HCT116 (cell line): ENCODE measurements at regions not wholly inside any gene's neighbourhood (a gene's known extent, or its start where the extent isn't known, plus 50 kb on each side); places are given as distances from the start of the nearest gene placed in this dataset.

Experiments
- ATAC-seq: fragments of 200-7000 bp; cut with Tn5 transposase; 2 replicates; pipeline ENCODE4 v1.9.1; 2020; ENCODE audit warnings: mild to moderate bottlenecking, moderate library complexity
- BruUV-seq: library from RNA; stranded (reverse); fragments of 400-500 nt; replicated peaks from 2 replicates; lab custom pipeline; 2021; lab: Mats Ljungman, UMichigan
- CTCF ChIA-PET: fragments of 300-600 bp; sonication (Branson Sonifier 250); formaldehyde crosslinking; loops from one replicate; lab custom pipeline; 2021; ENCODE audit warnings: antibody characterized with exemption; lab: Charles Lee
- POLR2A ChIA-PET: fragments of 300-600, 350-600 bp; sonication (Branson Sonifier 250); formaldehyde crosslinking; loops from one replicate; lab custom pipeline; 2021; ENCODE audit warnings: antibody characterized with exemption; lab: Charles Lee
- RAD21 ChIA-PET, 2 experiments: fragments of 300-600 bp; sonication (Branson Sonifier 250); formaldehyde crosslinking; loops; one replicate each; lab custom pipeline; 2023; ENCODE audit warnings: low total read pairs in 2 of 2; ENCODE audit not compliant: uncharacterized antibody in 2 of 2, unreplicated experiment in 2 of 2, low non-redundant PET in 1 of 2; lab: Charles Lee
- DNase-seq: peaks from one replicate; pipeline ENCODE4 v3.0.0-alpha.2; 2010; ENCODE audit warnings: low read depth, low spot score
- H2AFZ ChIP-seq: fragments of 200-600 bp; shearing (Covaris generic), sonication (generic); 2 replicates; pipeline ENCODE4 v1.6.1; 2017; ENCODE audit warnings: low read depth, mixed run types, mixed read lengths, antibody characterized with exemption, low read length; ENCODE audit not compliant: poor library complexity, severe bottlenecking
- H3K27ac ChIP-seq: 2 replicates; pipeline ENCODE4 v1.5.1; 2012; ENCODE audit warnings: low read depth, low read length
- H3K27me3 ChIP-seq: fragments of 200-600 bp; sonication (generic); 2 replicates; pipeline ENCODE4 v1.6.1; 2016; ENCODE audit warnings: mixed run types, low read length, mixed read lengths; ENCODE audit not compliant: insufficient read depth
- H3K36me3 ChIP-seq, 2 experiments: fragments of 200-500 bp in 1 of 2; fragments of 200-600 bp in 1 of 2; sonication (Bioruptor generic) in 1 of 2; sonication (generic) in 1 of 2; 2 replicates each; pipeline versions ENCODE4 v1.5.1 to v1.6.1; 2014 to 2016; ENCODE audit warnings: low read length in 2 of 2, inconsistent platforms in 1 of 2, mixed read lengths in 1 of 2, mixed run types in 1 of 2; ENCODE audit not compliant: insufficient read depth in 2 of 2, control insufficient read depth in 1 of 2
- H3K4me1 ChIP-seq, 2 experiments: fragments of 200-600 bp in 1 of 2; sonication (generic) in 1 of 2; 2 replicates each; pipeline versions ENCODE4 v1.5.1 to v1.6.1; 2012 to 2017; ENCODE audit warnings: low read length in 2 of 2, inconsistent platforms in 1 of 2, mild to moderate bottlenecking in 1 of 2, mixed read lengths in 1 of 2, mixed run types in 1 of 2, moderate library complexity in 1 of 2; ENCODE audit not compliant: insufficient read depth in 2 of 2, control insufficient read depth in 1 of 2
- H3K4me2 ChIP-seq: fragments of 200-600 bp; sonication (generic); 2 replicates; pipeline ENCODE4 v1.6.1; 2017; ENCODE audit warnings: mixed run types, low read length, mixed read lengths
- H3K4me3 ChIP-seq, 2 experiments: fragments of 200-600 bp in 1 of 2; sonication (generic) in 1 of 2; replicated peaks in 1 of 2; 2 replicates each; pipeline ENCODE4 v1.5.1; 2011 to 2016; ENCODE audit warnings: low read length in 2 of 2, control low read depth in 1 of 2, low read depth in 1 of 2, mild to moderate bottlenecking in 1 of 2, mixed read lengths in 1 of 2, mixed run types in 1 of 2
- H3K79me2 ChIP-seq: fragments of 200-600 bp; sonication (generic); 2 replicates; pipeline ENCODE4 v1.6.1; 2017; ENCODE audit warnings: mild to moderate bottlenecking, mixed run types, low read length, moderate library complexity, mixed read lengths; ENCODE audit not compliant: insufficient read depth
- H3K9ac ChIP-seq: fragments of 200-600 bp; sonication (generic); 2 replicates; pipeline ENCODE4 v1.6.1; 2016; ENCODE audit warnings: low read length, mixed read lengths
- H3K9me2 ChIP-seq: fragments of 200-600 bp; sonication (generic), shearing (Covaris generic); 2 replicates; pipeline ENCODE4 v1.6.1; 2017; ENCODE audit warnings: mixed run types, mild to moderate bottlenecking, moderate library complexity; ENCODE audit not compliant: insufficient read depth
- H3K9me3 ChIP-seq, 2 experiments: fragments of 200-500 bp in 1 of 2; fragments of 200-600 bp in 1 of 2; sonication (Bioruptor generic) in 1 of 2; sonication (generic) in 1 of 2; 2 replicates each; pipeline ENCODE4 v1.6.1; 2014 to 2017; ENCODE audit warnings: low read length in 2 of 2, mixed read lengths in 2 of 2, inconsistent platforms in 1 of 2, low read depth in 1 of 2, mild to moderate bottlenecking in 1 of 2, mixed run types in 1 of 2, moderate library complexity in 1 of 2; ENCODE audit not compliant: control insufficient read depth in 1 of 2, insufficient read depth in 1 of 2
- H4K20me1 ChIP-seq: fragments of 200-600 bp; sonication (generic), shearing (Covaris generic); 2 replicates; pipeline ENCODE4 v1.6.1; 2017; ENCODE audit warnings: mixed run types, mild to moderate bottlenecking, moderate library complexity; ENCODE audit not compliant: insufficient read depth
- CBX3 ChIP-seq: IDR thresholded peaks from 2 replicates; pipeline ENCODE4 v1.6.1; 2012; ENCODE audit warnings: low read depth
- CEBPB ChIP-seq: IDR thresholded peaks from 2 replicates; pipeline ENCODE4 v1.6.1; 2012; ENCODE audit warnings: low read depth
- ELF1 ChIP-seq: IDR thresholded peaks from 2 replicates; pipeline ENCODE4 v1.6.1; 2012; ENCODE audit warnings: low read depth, borderline replicate concordance
- EZH2phosphoT487 ChIP-seq: fragments of 200-600 bp; IDR thresholded peaks from 2 replicates; pipeline ENCODE4 v1.6.1; 2018; ENCODE audit warnings: antibody characterized with exemption, borderline replicate concordance
- FOSL1 ChIP-seq: IDR thresholded peaks from 2 replicates; pipeline ENCODE4 v1.6.1; 2012; ENCODE audit warnings: low read depth
- JUND ChIP-seq: IDR thresholded peaks from 2 replicates; pipeline ENCODE4 v1.6.1; 2012
- POLR2A ChIP-seq: IDR thresholded peaks from 2 replicates; pipeline ENCODE4 v1.7.0; 2011; ENCODE audit warnings: borderline replicate concordance; ENCODE audit not compliant: insufficient read depth, insufficient read length; ENCODE audit errors: extremely low read depth
- SIN3A ChIP-seq: IDR thresholded peaks from 2 replicates; pipeline ENCODE4 v1.6.1; 2012; ENCODE audit warnings: low read depth
- SP1 ChIP-seq: IDR thresholded peaks from 2 replicates; pipeline ENCODE4 v1.6.1; 2012; ENCODE audit warnings: low read depth
- SRF ChIP-seq: IDR thresholded peaks from 2 replicates; pipeline ENCODE4 v1.6.1; 2012; ENCODE audit warnings: low read depth
- YY1 ChIP-seq: IDR thresholded peaks from 2 replicates; pipeline ENCODE4 v1.6.1; 2011; ENCODE audit warnings: low read length, low read depth, moderate library complexity, mild to moderate bottlenecking; ENCODE audit not compliant: insufficient replicate concordance; ENCODE audit errors: extremely low read depth
- ZFX ChIP-seq: fragments of 450-650 bp; IDR thresholded peaks from 2 replicates; pipeline ENCODE4 v1.6.1; 2017
- ZNF274 ChIP-seq: fragments of 200-500 bp; sonication (Bioruptor generic); IDR thresholded peaks from 2 replicates; pipeline ENCODE4 v1.6.1; 2014; ENCODE audit warnings: mild to moderate bottlenecking, low read depth, low read length, inconsistent platforms
- intact Hi-C: fragments of 100-400 bp; cut with micrococcal nuclease; formaldehyde crosslinking; loops from 2 replicates; pipeline ENCODE4 v1.10.0; 2022
- TF ChIP-seq, protein P1 (sequence below), 3 experiments: fragments of 200-600 bp in 1 of 3; sonication (generic) in 1 of 3; IDR thresholded peaks in 2 of 3; conservative IDR thresholded peaks in 1 of 3; 2 replicates each; pipeline ENCODE4 v1.5.1; 2012 to 2017; ENCODE audit warnings: low read depth in 2 of 3, low read length in 2 of 3, antibody characterized with exemption in 1 of 3, borderline replicate concordance in 1 of 3, control low read depth in 1 of 3, mild to moderate bottlenecking in 1 of 3, mixed read lengths in 1 of 3, mixed run types in 1 of 3, moderate library complexity in 1 of 3; ENCODE audit not compliant: insufficient read depth in 1 of 3
- TF ChIP-seq, protein P2 (sequence below): IDR thresholded peaks from 2 replicates; pipeline ENCODE4 v1.6.1; 2011; ENCODE audit warnings: mild to moderate bottlenecking, low read length, moderate library complexity; ENCODE audit not compliant: insufficient replicate concordance; ENCODE audit errors: extremely low read depth
- TF ChIP-seq, protein P3 (sequence below): IDR thresholded peaks from 2 replicates; pipeline ENCODE4 v1.6.1; 2012; ENCODE audit warnings: low read depth
- TF ChIP-seq, protein P4 (sequence below): IDR thresholded peaks from 2 replicates; pipeline ENCODE4 v1.6.1; 2012

DNA sequence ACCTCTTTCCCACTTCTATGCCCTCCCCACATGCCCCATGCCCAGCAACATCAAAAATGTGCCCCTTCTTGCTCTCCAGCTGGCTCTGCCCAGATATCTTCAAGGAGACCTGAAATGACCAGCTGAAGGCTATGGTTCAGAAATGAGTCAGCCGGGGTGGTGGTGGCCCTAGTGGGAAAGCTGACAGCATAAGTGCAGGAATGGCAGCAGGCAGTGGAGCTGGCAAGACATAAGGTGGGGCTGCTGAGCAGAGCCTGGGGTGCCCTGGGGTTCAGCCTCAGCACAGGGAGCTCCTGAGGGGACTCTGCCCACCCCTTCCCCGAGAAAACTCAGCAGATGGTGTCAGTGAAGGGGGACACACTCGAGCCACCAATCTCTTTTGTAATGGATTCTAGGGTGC lies 593.4 kb downstream of the BUD13 start:
- Histone ChIP-seq H3K9me3 (no peaks in the 10 kb centered on the region), H3K4me3 (no peak overlapping the region), H4K20me1 (no peaks in the 10 kb centered on the region), H3K27ac (no peak overlapping the region), H3K4me2 (no peak overlapping the region), H3K79me2 (no peaks in the 10 kb centered on the region), H2AFZ (no peak overlapping the region), H3K4me1 (no peaks in the 10 kb centered on the region), H3K9ac (no peak overlapping the region), H3K36me3 (no peaks in the 10 kb centered on the region), H3K9me2 (no peaks in the 10 kb centered on the region), H3K27me3 (no peaks in the 10 kb centered on the region)
- DNase-seq (no peak), ATAC-seq (no peak)
- no peak for TF ChIP-seq EZH2phosphoT487
- TF ChIP-seq, protein P1, sequence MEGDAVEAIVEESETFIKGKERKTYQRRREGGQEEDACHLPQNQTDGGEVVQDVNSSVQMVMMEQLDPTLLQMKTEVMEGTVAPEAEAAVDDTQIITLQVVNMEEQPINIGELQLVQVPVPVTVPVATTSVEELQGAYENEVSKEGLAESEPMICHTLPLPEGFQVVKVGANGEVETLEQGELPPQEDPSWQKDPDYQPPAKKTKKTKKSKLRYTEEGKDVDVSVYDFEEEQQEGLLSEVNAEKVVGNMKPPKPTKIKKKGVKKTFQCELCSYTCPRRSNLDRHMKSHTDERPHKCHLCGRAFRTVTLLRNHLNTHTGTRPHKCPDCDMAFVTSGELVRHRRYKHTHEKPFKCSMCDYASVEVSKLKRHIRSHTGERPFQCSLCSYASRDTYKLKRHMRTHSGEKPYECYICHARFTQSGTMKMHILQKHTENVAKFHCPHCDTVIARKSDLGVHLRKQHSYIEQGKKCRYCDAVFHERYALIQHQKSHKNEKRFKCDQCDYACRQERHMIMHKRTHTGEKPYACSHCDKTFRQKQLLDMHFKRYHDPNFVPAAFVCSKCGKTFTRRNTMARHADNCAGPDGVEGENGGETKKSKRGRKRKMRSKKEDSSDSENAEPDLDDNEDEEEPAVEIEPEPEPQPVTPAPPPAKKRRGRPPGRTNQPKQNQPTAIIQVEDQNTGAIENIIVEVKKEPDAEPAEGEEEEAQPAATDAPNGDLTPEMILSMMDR (IDR thresholded peaks at IDR 0.05 in 2 of 3, conservative IDR thresholded peaks at IDR 0.05 in 1 of 3; ENCODE audit: borderline replicate concordance in 1 of 3, insufficient read depth in 1 of 3, low read depth in 2 of 3, low read length in 2 of 3) = no peak
- no peak for TF ChIP-seq SP1
- TF ChIP-seq YY1 = no peak
- no peak for TF ChIP-seq ZNF274
- TF ChIP-seq, protein P2, sequence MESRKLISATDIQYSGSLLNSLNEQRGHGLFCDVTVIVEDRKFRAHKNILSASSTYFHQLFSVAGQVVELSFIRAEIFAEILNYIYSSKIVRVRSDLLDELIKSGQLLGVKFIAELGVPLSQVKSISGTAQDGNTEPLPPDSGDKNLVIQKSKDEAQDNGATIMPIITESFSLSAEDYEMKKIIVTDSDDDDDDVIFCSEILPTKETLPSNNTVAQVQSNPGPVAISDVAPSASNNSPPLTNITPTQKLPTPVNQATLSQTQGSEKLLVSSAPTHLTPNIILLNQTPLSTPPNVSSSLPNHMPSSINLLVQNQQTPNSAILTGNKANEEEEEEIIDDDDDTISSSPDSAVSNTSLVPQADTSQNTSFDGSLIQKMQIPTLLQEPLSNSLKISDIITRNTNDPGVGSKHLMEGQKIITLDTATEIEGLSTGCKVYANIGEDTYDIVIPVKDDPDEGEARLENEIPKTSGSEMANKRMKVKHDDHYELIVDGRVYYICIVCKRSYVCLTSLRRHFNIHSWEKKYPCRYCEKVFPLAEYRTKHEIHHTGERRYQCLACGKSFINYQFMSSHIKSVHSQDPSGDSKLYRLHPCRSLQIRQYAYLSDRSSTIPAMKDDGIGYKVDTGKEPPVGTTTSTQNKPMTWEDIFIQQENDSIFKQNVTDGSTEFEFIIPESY = no peak
- TF ChIP-seq SIN3A = no peak
- TF ChIP-seq CEBPB = no peak
- no peak for TF ChIP-seq POLR2A
- TF ChIP-seq, protein P3, sequence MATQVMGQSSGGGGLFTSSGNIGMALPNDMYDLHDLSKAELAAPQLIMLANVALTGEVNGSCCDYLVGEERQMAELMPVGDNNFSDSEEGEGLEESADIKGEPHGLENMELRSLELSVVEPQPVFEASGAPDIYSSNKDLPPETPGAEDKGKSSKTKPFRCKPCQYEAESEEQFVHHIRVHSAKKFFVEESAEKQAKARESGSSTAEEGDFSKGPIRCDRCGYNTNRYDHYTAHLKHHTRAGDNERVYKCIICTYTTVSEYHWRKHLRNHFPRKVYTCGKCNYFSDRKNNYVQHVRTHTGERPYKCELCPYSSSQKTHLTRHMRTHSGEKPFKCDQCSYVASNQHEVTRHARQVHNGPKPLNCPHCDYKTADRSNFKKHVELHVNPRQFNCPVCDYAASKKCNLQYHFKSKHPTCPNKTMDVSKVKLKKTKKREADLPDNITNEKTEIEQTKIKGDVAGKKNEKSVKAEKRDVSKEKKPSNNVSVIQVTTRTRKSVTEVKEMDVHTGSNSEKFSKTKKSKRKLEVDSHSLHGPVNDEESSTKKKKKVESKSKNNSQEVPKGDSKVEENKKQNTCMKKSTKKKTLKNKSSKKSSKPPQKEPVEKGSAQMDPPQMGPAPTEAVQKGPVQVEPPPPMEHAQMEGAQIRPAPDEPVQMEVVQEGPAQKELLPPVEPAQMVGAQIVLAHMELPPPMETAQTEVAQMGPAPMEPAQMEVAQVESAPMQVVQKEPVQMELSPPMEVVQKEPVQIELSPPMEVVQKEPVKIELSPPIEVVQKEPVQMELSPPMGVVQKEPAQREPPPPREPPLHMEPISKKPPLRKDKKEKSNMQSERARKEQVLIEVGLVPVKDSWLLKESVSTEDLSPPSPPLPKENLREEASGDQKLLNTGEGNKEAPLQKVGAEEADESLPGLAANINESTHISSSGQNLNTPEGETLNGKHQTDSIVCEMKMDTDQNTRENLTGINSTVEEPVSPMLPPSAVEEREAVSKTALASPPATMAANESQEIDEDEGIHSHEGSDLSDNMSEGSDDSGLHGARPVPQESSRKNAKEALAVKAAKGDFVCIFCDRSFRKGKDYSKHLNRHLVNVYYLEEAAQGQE = no peak
- TF ChIP-seq FOSL1 = no peak
- TF ChIP-seq ELF1 = no peak
- TF ChIP-seq ZFX = no peak
- no peak for TF ChIP-seq JUND
- TF ChIP-seq CBX3 = no peak
- no peak for TF ChIP-seq SRF
- TF ChIP-seq, protein P4, sequence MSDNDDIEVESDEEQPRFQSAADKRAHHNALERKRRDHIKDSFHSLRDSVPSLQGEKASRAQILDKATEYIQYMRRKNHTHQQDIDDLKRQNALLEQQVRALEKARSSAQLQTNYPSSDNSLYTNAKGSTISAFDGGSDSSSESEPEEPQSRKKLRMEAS = no peak
- ChIA-PET POLR2A (no interaction called here), CTCF (no interaction called here), RAD21 (no interaction called here)
- intact Hi-C loops = no loop called here
- no TSS peak for BruUV-seq
